GM12865 (cell line): ENCODE measurements at regions not wholly inside any gene's neighbourhood (a gene's known extent, or its start where the extent isn't known, plus 50 kb on each side); places are given as distances from the start of the nearest gene placed in this dataset.

Source experiments
- DNase-seq: peaks from one replicate; pipeline ENCODE4 v3.0.0; 2010; ENCODE audit warnings: low read depth
- H3K4me3 ChIP-seq: 2 replicates; pipeline ENCODE4 v1.5.1; 2011; ENCODE audit warnings: mild to moderate bottlenecking, low read depth, low read length, control low read depth
- CTCF ChIP-seq: IDR thresholded peaks from 2 replicates; pipeline ENCODE4 v1.5.1; 2011; ENCODE audit warnings: low read length, control low read depth, low read depth, inconsistent platforms; ENCODE audit not compliant: insufficient read depth; ENCODE audit errors: missing control alignments

GRCh38 chr17:14459955-14460354 lies 159.1 kb downstream of the HS3ST3B1 start:
- DNase-seq: no peak
- H3K4me3 ChIP-seq: no peak overlapping the region
- TF ChIP-seq CTCF: no peak

- no peak for DNase-seq
- no peak overlapping the region for H3K4me3 ChIP-seq
- TF ChIP-seq CTCF: no peak
These were observed 157.8 kb downstream of the HS3ST3B1 start for GRCh38 chr17:14458724-14459123.

GRCh38 chr17:14454746-14455145 lies 153.9 kb downstream of the HS3ST3B1 start:
- TF ChIP-seq CTCF: no peak
- no peak for DNase-seq
- no peak overlapping the region for H3K4me3 ChIP-seq

DNA sequence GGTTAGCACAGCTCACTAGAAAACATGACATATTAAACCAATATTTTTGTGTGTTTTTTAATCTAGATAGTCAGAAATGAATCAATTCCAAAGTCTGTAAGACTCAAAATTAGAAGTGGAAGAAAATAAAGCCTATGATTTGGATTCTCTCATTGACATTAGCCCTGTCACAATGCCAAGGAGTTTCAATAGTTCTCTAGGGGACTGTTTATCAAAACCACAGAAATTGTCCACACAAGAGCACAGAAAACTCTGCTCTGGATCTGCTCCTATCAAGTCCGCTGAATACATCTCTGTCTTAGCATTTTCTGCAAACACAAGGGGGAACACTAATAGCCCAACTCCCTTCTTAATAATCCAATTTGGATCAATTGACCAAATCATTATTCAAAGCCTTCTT lies 152.0 kb downstream of the HS3ST3B1 start:
- no peak for TF ChIP-seq CTCF
- no peak for DNase-seq
- no peak overlapping the region for H3K4me3 ChIP-seq

GRCh38 chr17:14451729-14452191 lies 150.9 kb downstream of the HS3ST3B1 start:
- no peak overlapping the region for H3K4me3 ChIP-seq
- no peak for TF ChIP-seq CTCF
- DNase-seq: no peak

DNA sequence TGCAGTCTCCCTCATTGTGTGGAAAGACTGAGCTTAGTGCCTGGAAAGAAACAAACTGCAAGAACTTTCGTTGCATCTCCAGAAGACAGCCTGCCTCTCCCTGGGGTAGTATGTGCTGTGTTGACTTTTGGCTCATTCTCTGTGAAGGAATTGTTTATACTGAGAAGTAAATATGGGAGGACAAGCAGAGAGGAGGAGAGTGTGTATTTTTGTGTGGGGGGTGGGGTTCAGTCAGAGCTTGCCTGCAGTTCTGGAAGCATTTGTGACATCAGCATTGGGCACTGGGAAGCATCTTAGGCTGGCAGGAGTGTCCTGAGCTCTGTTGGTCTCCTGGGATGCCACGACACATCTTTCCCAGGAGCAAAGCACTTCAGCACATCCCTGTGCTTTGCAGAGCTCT lies 147.9 kb downstream of the HS3ST3B1 start:
- H3K4me3 ChIP-seq: no peak overlapping the region
- no peak for TF ChIP-seq CTCF
- no peak for DNase-seq

DNA sequence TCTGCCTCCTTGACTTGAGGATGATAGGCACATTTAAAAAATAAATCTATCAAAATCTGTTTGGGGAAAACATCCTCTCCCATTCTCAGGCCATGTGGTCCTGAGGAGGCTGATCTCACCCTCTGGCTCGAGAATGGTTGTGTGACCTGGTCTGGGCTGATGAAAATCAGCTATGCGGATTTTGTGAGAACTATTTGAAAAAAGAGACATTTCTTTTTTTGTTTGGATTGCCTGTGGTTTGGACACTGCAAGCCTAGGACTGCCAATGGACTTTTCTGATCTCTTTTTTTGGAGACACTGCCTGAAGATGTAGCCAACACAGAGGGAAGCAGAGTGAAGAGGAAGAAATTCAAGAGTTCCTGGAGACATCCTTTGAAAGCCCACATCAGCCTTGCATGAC lies 145.9 kb downstream of the HS3ST3B1 start:
- no peak for DNase-seq
- no peak for TF ChIP-seq CTCF
- H3K4me3 ChIP-seq: no peak overlapping the region
